Islet of Langerhans (tissue), 1 donor: ENCODE measurements at regions not wholly inside any gene's neighbourhood (a gene's known extent, or its start where the extent isn't known, plus 50 kb on each side); places are given as distances from the start of the nearest gene placed in this dataset.
"Not testable (repeated sequence)": the region's sequence is repeated elsewhere in the genome, so short reads cannot be mapped to it uniquely, and the experiment has no call there.

ENCODE experiments used
- FAIRE-seq: peaks from one replicate; lab custom pipeline; 2011; peaks lifted over from hg19 to GRCh38; lab: Jason Lieb, UNC

GRCh38 chr11:24185535-24185934 is 311.3 kb upstream of the LUZP2 start:
- not testable (repeated sequence) for FAIRE-seq

DNA sequence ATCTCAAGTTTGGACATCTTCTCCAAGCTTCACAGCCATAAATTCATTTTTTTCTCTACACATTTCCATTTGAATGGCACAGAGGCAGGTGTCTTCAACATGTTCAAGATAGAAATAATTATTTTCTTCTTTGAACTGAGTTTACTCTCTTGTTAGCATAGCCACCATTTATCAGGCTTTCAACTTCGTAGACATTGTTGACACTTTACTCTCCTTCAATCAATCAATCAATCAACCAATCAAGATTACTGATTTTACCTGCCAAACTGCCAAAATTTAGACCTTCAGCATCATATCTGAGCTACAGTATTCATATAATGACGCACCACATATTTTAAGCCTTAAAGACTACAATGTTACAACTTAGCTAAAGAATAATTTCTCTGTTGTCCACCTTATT is 300.1 kb upstream of the LUZP2 start:
- no peak for FAIRE-seq

DNA sequence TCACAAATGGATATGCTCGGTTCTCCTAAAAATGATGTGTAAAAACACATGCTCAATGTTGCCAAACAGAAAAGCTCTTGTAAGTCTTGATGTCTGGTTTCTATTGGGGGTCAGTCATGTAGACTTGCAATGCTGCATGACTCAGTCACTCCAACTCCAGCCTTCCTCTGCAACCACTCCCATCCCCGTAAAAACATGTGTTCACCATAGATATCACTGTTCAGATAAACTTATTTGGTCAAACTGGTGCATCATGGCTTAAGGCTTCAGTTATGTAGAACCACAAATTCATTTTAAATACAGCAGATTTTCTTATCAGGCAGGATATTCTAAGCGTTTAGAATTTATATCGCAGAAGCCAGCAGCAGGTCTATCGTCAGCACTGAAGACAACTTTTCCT is 298.4 kb upstream of the LUZP2 start:
- no peak for FAIRE-seq

- no peak for FAIRE-seq
These were observed 297.4 kb upstream of the LUZP2 start for GRCh38 chr11:24199461-24199860.

GRCh38 chr11:24206030-24206429 is 290.8 kb upstream of the LUZP2 start:
- no peak for FAIRE-seq

GRCh38 chr11:24206511-24206910 is 290.3 kb upstream of the LUZP2 start:
- FAIRE-seq, result no peak

GRCh38 chr11:24216488-24216887 is 280.4 kb upstream of the LUZP2 start:
- no peak for FAIRE-seq

GRCh38 chr11:24217319-24217718 is 279.5 kb upstream of the LUZP2 start:
- not testable (repeated sequence) for FAIRE-seq

- no peak for FAIRE-seq
These were observed 271.4 kb upstream of the LUZP2 start for GRCh38 chr11:24225501-24225900.

DNA sequence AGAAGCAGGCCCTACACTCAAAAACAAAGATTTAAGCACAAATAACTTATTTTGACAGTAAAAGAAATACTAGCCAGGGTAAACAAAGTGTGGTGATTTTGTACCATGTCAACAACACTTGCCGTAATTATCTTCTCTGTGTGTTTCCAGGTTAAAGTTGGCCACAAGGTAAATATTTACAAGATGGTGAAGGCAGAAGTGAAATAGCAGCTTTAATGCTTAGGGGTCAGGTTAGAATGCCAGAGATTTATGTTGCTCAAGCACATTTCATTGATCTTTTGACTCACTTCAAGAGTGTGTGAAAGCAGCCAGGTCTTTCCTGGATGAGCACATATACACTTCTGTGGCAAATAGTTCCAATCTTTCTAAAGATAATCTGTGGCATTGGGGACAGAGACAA is 270.2 kb upstream of the LUZP2 start:
- no peak for FAIRE-seq

DNA sequence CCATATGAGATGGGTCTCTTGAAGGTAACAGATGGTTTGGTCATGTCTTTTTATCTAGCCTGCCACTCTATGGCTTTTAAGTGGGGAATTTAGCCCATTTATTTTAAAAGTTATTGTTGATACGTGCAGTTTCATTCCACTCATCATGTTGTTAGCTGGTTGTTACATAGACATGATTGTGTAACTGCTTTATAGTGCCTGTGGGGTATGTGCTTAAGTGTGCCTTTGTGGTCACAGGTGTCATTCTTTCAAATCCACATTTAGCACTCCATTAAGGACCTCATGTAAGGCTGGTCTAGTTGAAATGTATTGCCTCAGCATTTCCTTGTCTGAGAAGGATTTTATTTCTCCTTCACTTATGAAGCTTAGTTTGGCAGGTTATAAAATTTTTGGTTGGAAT is 263.8 kb upstream of the LUZP2 start:
- FAIRE-seq, result no peak

DNA sequence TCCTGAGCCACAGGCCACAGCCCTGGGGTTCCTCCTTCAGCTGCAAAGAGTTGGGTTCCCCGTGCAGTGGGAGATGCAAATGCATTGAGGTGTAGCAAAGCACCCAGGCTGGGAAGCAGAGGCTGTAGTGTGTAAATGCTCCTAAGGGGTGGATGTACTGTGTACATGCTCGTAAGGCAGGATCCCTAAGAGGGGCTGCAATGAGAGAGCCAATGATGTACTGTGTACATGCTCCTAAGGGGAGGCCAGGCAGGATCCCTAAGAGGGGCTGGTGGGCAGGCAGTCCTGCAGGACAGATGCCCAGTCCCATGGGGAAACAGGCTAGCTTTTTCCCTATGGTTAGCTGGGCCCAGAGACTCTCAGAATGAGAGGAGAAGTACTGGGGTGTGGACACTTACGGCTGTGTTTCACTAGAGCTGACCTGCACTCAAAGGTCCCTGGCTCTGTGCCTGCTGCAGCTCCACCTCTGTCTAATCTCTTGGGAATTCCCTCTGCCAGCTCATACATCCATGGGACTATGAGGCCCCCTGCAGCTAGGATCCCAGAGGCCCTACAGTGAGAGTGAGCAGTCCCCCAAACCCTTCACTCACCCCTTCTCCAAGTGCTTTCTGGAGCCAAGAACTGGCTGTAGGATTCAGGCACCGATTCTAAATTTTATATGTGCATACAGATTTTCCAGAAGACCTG is 261.9 kb upstream of the LUZP2 start:
- no peak for FAIRE-seq

DNA sequence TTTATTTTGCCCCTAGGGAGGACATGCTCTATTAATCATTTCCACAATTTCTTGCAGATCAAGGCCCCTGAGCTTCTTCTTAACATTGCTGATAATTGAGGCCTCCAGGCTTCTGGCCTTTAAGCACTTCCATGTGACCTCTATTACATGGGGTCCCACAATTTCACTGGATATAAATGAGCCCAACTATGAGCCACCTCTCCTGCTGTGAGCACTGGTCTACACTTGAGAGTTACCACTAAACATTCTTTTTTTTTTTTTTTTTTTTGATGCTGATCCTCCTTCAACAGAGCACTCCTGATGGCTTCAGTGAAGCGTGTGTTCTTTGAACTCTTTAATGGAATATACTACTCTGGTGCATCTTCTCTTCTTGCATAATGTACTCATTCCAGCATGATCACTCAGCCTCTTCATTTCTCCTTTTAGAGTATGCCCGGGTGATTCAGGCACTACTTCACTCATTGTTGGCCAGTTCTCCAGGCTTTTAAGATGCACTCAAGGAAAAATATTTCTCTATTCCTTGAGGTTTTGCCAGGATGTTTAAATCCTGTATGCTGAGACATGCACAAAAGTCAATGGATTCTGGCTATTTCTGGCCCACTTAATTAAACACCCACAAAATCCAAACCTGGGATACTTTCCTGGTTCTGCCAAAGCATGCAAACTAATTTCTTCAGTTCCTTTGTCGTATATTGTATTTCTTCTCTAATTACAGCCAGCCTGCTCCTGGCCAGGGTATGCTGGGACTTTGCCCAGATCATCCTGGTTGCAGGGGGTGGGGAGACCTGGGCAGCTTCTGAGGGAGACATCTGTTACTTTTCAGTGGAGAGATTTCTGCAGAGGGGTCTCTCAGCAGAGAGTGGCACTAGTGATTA is 257.8 kb upstream of the LUZP2 start:
- no peak for FAIRE-seq

GRCh38 chr11:24239930-24240329 is 256.9 kb upstream of the LUZP2 start:
- no peak for FAIRE-seq

DNA sequence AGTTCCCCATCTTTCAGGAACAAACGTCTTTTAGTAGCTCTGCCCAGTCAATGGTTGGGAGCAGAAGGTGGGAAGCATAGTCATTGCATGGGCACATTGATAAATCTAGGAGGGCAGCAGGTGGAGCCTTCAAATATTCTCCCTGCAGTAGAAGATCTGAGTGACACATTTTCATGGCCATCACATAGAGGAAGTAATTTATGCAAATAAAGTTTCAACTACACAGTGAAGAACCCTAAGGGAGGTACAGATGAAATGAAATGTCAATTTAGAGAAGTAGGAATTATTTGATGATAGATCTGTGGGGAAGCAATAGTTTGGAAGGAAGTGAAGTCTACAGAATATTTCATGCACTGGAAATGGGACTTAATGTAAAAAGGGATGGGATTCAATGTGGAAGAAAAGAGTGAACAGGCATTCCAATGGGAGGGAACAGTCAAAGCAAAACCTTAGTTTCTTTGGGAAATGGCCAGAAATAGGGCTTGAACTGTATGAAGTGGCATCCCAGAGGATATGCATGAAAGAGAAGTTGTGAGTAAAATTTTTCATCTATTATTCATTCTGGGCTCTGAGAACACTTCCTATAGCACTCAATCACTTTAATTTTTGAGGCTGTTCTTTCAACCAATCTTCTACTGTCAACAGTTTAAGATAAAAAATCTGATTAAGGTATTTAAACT is 256.2 kb upstream of the LUZP2 start:
- FAIRE-seq, result no peak

DNA sequence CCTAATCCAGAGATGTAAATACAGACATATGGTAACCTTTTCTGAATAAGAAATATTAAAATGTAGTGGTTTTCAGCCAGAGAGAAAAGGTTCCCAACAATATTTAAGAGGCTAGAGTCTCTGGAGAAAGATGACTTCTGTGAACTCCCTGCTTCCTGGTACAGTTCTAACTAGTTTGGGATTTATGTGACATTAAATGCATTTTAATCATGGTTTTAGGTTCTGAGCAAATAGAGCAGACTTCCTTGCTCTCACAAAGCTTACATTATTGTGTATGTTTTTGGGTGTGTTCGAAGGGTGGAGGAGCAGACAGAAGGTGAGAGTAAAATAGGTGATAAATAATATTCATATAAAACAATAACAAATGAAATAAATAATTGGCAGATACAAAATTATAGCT is 250.1 kb upstream of the LUZP2 start:
- no peak for FAIRE-seq

DNA sequence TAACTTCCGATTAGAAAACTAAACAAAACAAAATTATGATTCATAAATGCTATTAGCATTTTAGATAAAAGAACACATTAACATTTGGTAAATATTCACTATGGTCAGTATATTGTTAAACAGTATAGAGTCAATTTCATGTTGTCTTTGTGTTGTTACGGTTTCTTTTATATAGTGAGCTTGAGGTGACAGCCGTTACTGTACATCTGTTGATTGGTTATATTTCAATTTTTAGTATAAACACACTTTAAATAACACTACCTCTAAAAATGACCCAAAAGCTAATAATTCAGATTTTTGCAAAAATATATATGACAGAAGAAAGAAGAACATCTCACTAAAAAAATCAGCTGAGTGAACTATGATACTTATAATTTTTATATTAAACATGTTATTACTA is 249.0 kb upstream of the LUZP2 start:
- no peak for FAIRE-seq

DNA sequence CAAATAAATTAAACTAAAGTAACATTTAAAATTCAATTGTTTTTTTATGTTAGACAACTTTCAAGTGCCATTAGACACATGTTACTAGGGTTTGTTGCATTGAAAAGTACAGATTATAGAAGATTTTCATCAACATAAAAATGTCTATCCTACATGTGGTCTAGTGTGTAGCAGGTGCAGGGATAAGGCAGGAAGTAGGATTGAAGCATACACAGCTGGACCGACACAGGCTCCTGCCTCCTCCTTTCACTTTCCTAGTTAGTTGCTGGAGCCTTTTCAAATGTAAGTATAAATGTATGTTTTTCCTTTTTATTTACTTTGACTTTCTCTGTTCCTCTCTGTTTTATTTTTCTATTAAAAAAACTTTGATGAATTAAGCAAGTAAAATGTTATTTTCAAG is 246.9 kb upstream of the LUZP2 start:
- no peak for FAIRE-seq

GRCh38 chr11:24253237-24253760 is 243.6 kb upstream of the LUZP2 start:
- no peak for FAIRE-seq

DNA sequence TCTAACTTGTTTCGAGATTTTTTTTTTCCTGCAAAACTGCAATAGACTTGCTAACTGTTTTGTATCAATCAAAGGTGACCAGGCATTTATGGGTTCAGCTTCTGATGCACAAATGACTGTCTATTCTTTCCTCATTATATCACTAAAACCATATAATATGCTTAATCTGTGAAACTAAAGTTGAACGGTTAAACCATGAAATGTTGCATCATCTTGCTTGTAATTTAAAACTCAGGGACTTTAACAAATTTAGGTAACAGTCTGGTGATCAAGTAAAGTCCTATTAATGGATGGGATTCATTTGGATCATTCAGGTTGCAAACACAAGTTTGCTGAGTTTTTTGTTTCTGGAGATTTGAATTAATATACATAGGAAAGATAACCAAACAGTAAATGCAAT is 232.0 kb upstream of the LUZP2 start:
- no peak for FAIRE-seq

DNA sequence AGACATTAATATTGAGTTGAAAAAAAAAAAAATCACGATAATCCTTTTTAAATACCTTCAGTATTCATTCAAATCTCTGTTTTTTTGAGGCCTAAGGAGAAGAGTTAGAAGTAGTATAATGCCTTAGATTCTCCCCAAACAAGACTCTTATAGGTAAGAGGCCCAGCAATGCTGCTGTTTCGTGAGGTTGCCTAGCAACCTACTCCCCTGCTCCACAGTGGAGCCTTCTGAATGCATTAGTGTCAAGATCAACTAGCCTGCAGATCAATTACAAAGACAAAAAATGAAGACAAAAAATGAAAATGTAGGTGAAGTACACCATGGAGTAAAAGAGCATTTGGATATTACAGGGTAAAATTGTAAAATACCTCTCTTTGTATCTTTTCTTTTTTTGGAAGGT is 229.8 kb upstream of the LUZP2 start:
- peak; percentile 91 for FAIRE-seq

DNA sequence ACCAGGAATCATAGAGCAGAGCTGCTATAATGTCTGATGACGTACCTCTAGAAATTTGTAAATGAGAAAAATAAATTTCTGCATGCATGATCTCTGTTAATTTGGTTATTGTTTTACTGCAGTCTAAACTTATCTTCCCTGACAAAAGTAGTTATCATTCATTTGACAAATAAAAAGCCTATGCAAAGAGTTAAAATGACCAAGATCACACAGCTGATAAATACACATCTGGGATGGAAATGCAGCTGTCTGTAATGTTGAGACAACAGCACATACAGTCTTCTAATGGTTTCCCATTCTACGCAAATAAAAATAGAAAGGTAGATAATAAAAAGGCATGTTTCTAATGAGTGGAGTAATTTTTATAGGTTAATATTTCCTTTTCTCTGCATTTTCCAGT is 225.1 kb upstream of the LUZP2 start:
- FAIRE-seq, result no peak

GRCh38 chr11:24274214-24274781 is 222.6 kb upstream of the LUZP2 start:
- FAIRE-seq, result not testable (repeated sequence)
